NCI-H82 (cell line): ENCODE measurements at regions not wholly inside any gene's neighbourhood (a gene's known extent, or its start where the extent isn't known, plus 50 kb on each side); places are given as distances from the start of the nearest gene placed in this dataset.

ENCODE experiments used
- DNase-seq: peaks from one replicate; lab custom pipeline; 2025; lab: John Stamatoyannopoulos, UW

GRCh38 chr15:96219681-96220080 is 110.8 kb upstream of the NR2F2 start:
- no peak for DNase-seq

GRCh38 chr15:96220657-96221056 is 109.8 kb upstream of the NR2F2 start:
- DNase-seq, result no peak

DNA sequence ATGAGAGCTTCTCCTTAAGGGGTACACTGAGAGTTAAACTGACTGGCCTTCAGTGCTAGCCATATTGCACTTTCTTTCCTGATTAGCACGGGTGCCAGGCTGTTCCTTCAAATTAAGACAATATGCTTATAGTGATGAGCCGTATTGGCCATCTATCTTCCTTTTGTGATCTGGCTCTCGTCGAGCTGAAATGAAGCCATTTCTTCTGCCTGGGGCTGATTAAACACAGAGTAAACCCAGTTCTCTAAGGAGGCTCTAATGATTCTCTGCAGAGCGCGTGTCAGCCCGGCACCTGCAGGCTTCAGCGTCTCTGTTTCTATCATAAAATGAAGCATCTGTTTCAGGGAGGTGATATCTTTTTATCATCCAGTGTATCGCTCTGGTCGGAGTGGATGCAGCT is 107.5 kb upstream of the NR2F2 start:
- no peak for DNase-seq

DNA sequence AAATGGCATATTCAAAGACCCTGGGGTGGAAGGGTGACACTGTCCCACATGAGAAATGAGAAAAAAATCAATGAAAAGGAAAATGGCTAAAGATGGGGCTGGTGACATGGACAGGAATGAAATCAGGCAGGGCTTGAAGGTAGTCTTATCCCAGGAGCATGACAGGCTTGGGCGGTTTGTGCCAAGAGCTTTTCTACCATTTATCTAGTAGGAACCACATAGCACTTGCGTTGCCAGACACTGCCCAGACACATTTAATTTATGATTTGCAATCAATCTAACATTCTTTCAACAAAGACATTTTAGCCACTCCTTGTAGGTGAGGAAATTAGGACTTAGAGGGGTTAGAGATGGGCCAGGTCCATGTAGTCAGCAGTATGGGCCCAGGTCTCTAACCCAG is 106.6 kb upstream of the NR2F2 start:
- DNase-seq, result no peak

GRCh38 chr15:96225642-96226259 is 104.7 kb upstream of the NR2F2 start:
- DNase-seq, result no peak

GRCh38 chr15:96230526-96231181 is 99.8 kb upstream of the NR2F2 start:
- no peak for DNase-seq

- DNase-seq, result no peak
These were observed 98.2 kb upstream of the NR2F2 start for GRCh38 chr15:96232335-96232734.

DNA sequence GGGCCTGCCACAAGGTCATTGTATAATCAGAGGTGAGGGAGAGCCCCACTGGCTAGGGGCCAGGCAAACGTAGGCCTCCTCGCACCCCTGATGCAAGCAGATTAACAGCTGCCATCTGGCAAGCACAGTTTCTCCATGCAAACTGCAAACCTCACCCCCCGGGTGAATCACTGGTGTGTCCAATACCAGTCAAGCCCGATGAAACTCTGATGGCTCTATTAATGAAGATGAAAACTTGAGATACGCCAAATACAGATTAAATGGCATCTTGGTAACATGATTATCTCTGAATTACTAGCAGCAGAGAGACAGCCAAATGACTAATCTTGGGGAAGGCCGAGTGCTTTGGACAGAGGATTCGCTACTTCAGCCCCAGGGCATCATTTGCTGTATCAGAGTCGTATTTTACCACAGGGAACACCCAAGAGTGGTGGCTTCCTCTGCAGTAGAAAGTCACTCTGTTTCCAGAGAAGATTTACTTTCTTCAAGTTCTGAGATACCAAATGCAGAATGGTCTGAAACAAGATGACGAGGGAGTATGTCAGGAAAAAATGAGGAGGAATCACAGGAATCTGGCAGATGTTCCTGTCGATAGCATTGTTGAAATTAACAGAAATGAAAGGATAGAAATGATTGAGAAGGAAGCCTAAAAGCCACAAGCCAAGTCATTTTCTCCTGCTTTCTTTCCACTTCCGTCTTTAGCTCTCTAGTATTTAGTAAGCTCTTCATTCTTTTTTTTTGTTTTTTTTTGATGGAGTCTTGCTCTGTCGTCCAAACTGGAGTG is 96.2 kb upstream of the NR2F2 start:
- DNase-seq, result peak; percentile 96

DNA sequence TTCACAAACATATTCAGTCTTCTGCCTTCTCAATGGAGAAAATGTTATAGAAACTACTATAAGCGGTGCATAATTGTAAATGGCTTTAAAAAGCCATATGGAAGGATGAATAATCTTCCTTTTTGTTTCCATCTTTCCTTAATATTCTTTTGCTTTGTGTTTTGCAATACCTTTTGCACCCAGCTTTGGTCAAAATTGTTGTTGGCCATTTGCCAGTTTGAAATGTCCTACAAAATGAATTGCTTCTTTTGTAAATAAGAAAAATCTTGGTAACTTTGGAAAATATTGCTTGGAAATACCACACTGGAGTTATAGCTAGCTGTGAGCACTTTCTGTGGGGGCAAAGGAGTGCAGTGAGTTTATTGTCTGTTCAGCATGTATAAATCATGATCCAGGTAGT is 93.5 kb upstream of the NR2F2 start:
- no peak for DNase-seq

DNA sequence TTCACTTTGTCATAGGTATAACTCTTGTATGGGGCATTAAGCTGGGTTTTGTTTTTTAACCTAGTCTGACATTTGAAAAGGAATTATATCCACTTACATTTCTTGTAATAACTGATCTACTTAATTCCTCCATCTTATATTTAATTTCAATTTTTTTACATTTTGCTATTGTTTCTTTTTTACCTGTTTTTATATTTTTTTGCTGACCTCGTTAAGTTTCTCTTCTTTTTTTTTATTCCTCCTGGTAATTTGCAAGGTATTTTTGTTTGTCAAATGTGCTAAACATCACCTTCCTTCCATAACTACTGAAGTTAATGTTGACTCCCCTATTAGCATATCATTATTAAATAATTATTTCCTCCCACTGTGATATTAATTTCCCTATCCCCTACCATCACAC is 87.7 kb upstream of the NR2F2 start:
- DNase-seq, result no peak

- DNase-seq, result no peak
These were observed 86.8 kb upstream of the NR2F2 start for GRCh38 chr15:96243701-96244100.

DNA sequence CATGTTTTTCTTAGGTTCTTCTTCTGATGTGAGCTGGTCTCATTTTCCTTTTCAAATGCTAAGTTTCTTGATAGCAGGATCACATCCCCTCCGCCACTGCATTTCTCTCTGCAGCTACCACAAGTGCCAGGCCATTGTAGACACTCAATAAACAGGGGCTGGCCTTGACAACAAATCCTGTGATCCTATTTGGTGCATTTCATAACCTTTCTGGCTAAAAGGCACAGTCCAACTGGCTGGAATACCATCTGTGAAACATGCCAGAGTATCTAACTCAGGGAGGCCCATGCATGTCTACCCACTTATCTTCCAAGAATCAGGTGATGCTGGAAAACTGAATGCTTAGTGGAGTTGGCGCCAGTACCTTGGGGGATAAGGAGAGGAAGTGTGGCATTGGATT is 85.2 kb upstream of the NR2F2 start:
- no peak for DNase-seq

- no peak for DNase-seq
These were observed 84.4 kb upstream of the NR2F2 start for GRCh38 chr15:96246057-96246456.

- DNase-seq, result no peak
These were observed 82.7 kb upstream of the NR2F2 start for GRCh38 chr15:96247621-96248305.

- DNase-seq, result no peak
These were observed 78.4 kb upstream of the NR2F2 start for GRCh38 chr15:96252148-96252547.

DNA sequence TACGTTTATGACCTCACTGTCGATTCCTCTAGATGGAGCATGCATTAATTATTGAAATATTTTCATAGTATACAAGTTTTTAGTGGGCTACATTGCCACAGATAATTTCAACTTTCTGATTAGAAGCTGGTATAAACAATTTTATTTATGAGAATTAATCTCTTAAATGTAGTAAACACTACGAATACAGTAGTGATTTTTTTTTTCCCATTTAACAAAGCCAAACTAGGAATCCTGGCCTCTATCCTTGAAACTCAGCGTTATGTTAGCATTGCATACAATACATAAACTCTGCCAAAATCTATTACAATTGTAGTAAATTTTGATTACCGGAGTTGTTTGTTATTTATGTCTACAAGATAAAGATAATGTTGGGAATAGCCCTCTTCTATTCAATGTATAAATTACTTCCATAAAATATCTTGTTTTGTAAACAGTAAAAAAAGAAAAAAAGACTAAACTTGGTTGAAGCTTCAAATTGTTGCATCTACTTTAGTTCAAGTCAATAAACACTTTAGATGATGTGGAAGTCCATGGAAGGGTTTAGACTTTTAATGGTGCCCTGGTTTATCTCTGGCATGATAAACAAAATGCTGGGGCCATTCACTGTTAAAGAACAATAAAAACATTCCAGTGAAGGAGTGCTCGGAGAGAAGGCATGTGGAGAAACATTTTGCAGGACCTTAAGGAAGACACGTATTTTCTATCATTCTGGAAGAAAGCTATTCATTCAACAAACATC is 77.3 kb upstream of the NR2F2 start:
- no peak for DNase-seq

DNA sequence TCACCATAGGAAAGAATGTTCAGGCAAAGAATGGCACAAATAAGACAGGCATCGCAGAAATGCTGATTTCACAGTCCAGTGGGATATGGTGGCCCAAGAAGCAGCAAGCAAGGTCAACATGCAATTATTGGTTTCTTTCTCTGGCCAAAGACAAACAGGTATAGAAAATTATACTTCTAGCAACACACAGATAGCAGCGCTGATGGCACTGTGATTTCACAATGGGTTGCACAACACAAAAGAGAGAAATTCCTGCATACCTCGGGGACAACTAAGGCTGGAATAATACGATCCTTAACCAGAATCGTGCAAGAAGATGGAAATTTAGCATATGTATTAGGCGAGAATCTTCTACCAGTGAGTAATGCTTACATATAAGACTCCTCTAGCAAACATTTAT is 76.3 kb upstream of the NR2F2 start:
- no peak for DNase-seq

DNA sequence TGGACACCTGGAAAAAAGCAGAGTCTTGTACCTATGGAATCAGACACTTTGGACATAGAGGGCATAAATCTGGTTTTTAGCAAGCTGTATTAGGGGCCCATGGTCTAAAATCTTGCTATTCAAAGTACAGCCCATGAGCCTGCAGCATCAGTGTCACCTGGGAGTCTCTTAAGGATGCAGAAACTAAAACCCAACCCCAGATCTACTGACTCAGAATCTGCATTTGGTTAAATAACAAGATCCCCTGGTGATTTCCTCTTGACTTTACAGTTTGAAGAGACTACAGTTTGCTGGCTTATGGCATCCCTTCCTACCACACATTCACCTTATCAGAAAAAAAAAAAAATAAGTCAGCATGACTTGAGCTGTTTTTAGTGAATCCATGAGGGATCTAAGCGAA is 74.9 kb upstream of the NR2F2 start:
- DNase-seq, result no peak

- DNase-seq, result no peak
These were observed 68.9 kb upstream of the NR2F2 start for GRCh38 chr15:96261575-96262034.

DNA sequence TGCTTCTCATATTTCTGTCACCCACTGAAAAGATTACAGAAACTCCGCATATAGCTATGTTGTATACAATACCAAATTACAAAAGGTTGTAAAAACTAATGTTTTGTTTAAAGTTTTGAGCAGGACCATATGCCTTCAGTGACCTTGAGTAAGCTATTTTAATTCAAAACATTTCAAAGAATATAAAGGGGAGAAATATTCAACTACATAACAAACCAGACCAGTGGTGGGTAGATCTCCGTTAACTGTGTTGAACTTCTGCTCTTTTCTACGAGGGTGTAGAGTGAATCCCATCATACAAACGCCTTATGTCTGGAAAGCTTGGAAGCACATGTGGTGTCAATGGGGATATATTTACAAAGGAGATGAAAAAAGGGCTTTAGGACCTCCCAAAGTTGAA is 68.4 kb upstream of the NR2F2 start:
- no peak for DNase-seq

DNA sequence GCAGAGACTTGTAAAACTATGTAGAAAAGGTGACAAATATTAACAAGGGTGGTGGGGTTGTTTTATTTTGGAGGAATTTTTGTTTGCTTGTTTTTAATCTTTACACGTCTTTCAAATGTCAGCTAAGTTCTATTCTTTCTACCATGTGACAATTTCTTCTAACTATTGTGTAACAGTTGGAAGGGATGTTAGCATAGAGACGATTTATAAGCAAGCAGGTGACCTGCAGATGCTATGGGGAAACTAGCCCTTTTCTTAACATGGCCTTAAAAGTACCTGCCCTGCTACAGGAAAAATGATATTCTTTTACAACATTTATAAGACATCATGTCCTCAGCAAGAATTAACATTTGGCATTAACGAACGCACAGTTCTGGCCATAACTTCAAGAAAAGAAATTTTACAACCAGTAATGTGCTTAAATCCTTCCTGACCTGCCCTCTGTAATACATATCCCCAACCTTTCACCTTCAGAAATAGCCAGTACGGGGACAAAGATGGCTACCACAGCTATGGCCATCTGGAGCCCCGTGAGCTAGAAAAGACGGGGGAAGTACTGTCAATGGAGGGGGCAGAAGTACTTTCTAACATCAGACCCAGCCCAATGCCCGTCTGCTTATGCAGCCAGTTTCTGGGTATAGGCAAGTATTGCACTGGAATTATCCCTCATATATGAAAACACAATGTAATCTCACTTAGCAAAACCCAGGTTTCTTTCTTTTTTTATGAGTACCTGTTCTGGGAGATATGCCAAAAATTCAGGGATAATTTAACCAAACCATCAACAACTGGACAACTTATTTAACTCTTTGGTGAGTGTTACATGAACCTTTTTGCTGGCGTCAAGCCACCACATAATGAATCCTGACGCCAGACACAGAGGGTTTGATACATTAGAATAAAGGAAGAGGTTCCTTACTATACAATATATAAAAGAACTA is 67.7 kb upstream of the NR2F2 start:
- no peak for DNase-seq
